IMR-90 (cell line): ENCODE measurements at regions not wholly inside any gene's neighbourhood (a gene's known extent, or its start where the extent isn't known, plus 50 kb on each side); places are given as distances from the start of the nearest gene placed in this dataset.
"Not testable (repeated sequence)": the region's sequence is repeated elsewhere in the genome, so short reads cannot be mapped to it uniquely, and the experiment has no call there.

Source experiments
- CTCF ChIP-seq: conservative IDR thresholded peaks from 2 replicates; pipeline ENCODE4 v1.5.1; 2012; ENCODE audit warnings: mild to moderate bottlenecking, low read depth, low read length, improper control_type of control experiment
- FOS ChIP-seq: fragments of 150-350 bp; IDR thresholded peaks from 2 replicates; pipeline ENCODE4 v1.6.1; 2016; ENCODE audit warnings: low read depth, low read length
- MAFK ChIP-seq: IDR thresholded peaks from 2 replicates; pipeline ENCODE4 v1.6.1; 2012; ENCODE audit warnings: low read depth, low read length, improper control_type of control experiment
- POLR2A ChIP-seq: IDR thresholded peaks from 2 replicates; pipeline ENCODE4 v1.6.1; 2012; ENCODE audit warnings: mild to moderate bottlenecking, low read depth, low read length

DNA sequence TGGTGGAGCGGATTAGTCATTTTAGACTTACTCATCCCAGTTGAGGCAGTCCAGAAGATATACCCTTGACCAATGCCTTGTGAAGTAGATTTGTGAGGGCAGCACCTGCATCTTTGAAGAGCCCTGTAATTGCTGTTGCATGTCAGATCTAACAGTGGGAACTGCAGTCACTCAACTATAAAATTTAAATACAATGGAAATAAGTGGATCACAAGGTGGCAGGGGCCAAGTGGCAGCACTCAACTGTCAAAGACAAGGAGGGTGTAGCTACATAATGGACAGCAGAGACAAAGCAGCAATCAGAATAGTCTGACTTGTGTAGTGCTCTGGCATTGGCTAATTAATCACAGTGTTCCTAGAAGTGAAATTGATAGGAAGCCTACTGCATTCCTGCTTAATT lies 115.8 kb upstream of the RMP24 start:
- not testable (repeated sequence) for TF ChIP-seq POLR2A, CTCF, FOS, MAFK
